Keratinocyte (primary cell): ENCODE measurements at regions not wholly inside any gene's neighbourhood (a gene's known extent, or its start where the extent isn't known, plus 50 kb on each side); places are given as distances from the start of the nearest gene placed in this dataset.

Experiments used
- DNase-seq: peaks from one replicate; pipeline ENCODE4 v3.0.0-alpha.2; 2011; ENCODE audit warnings: low read depth, missing footprints, low spot score
- FAIRE-seq: peaks from 2 replicates; lab custom pipeline; 2011; peaks lifted over from hg19 to GRCh38; lab: Jason Lieb, UNC
- H2AFZ ChIP-seq: 2 replicates; pipeline ENCODE4 v1.6.0; 2012; ENCODE audit warnings: low read length, control low read depth, inconsistent platforms; ENCODE audit not compliant: control insufficient read depth
- H3K27ac ChIP-seq: 2 replicates; pipeline ENCODE4 v1.5.1; 2011; ENCODE audit warnings: low read length; ENCODE audit not compliant: control insufficient read depth, insufficient read depth
- H3K27me3 ChIP-seq: 3 replicates; pipeline ENCODE4 v1.6.0; 2011; ENCODE audit warnings: low read length; ENCODE audit not compliant: control insufficient read depth, insufficient read depth; ENCODE audit errors: extremely low read depth
- H3K36me3 ChIP-seq, 2 experiments: 2 replicates in 1 of 2; 3 replicates in 1 of 2; pipeline ENCODE4 v1.5.1; 2011; ENCODE audit warnings: low read length in 2 of 2, mild to moderate bottlenecking in 1 of 2; ENCODE audit not compliant: control insufficient read depth in 2 of 2, insufficient read depth in 2 of 2; ENCODE audit errors: extremely low read depth in 1 of 2
- H3K4me1 ChIP-seq: 3 replicates; pipeline ENCODE4 v1.5.1; 2011; ENCODE audit warnings: low read length; ENCODE audit not compliant: control insufficient read depth, insufficient read depth; ENCODE audit errors: extremely low read depth
- H3K4me2 ChIP-seq: 3 replicates; pipeline ENCODE4 v1.6.0; 2011; ENCODE audit warnings: low read depth, low read length; ENCODE audit not compliant: control insufficient read depth, insufficient read depth; ENCODE audit errors: extremely low read depth
- H3K4me3 ChIP-seq, 3 experiments: fragments of 200-600 bp in 1 of 3; sonication (generic) in 1 of 3; 2 replicates in 2 of 3; 3 replicates in 1 of 3; pipeline ENCODE4 v1.5.1; 2011 to 2016; ENCODE audit warnings: low read length in 3 of 3, mild to moderate bottlenecking in 3 of 3, control low read depth in 2 of 3, inconsistent platforms in 1 of 3, low read depth in 1 of 3, mixed read lengths in 1 of 3, mixed run types in 1 of 3, moderate library complexity in 1 of 3; ENCODE audit not compliant: control insufficient read depth in 2 of 3, insufficient read depth in 2 of 3; ENCODE audit errors: extremely low read depth in 1 of 3
- H3K79me2 ChIP-seq: 2 replicates; pipeline ENCODE4 v1.6.0; 2012; ENCODE audit warnings: low read length; ENCODE audit not compliant: control insufficient read depth, insufficient read depth
- H3K9ac ChIP-seq: 3 replicates; pipeline ENCODE4 v1.6.0; 2011; ENCODE audit warnings: low read length; ENCODE audit not compliant: control insufficient read depth, insufficient read depth; ENCODE audit errors: extremely low read depth
- H3K9me1 ChIP-seq: 3 replicates; pipeline ENCODE4 v1.6.0; 2011; ENCODE audit warnings: low read length; ENCODE audit not compliant: control insufficient read depth, insufficient read depth; ENCODE audit errors: extremely low read depth
- H3K9me3 ChIP-seq: 2 replicates; pipeline ENCODE4 v1.5.1; 2012; ENCODE audit warnings: low read depth, low read length; ENCODE audit not compliant: control insufficient read depth
- H4K20me1 ChIP-seq: 3 replicates; pipeline ENCODE4 v1.6.0; 2011; ENCODE audit warnings: low read length; ENCODE audit not compliant: control insufficient read depth, insufficient read depth; ENCODE audit errors: extremely low read depth
- CTCF ChIP-seq, 3 experiments: IDR thresholded peaks in 1 of 3; conservative IDR thresholded peaks in 1 of 3; optimal IDR thresholded peaks in 1 of 3; 2 replicates in 2 of 3; 3 replicates in 1 of 3; pipeline versions ENCODE3 to v1.5.1; 2011; ENCODE audit warnings: low read length in 3 of 3, mild to moderate bottlenecking in 3 of 3, moderate library complexity in 2 of 3, control low read depth in 1 of 3, inconsistent platforms in 1 of 3; ENCODE audit not compliant: insufficient read depth in 2 of 3; ENCODE audit errors: extremely low read depth in 1 of 3
- EZH2 ChIP-seq: IDR thresholded peaks from one replicate; pipeline ENCODE4 v1.6.1; 2012; ENCODE audit warnings: inconsistent platforms, mild to moderate bottlenecking, low read length, moderate library complexity
- dilution Hi-C: fragments of 300-500 bp; cut with MboI; formaldehyde crosslinking; loops from one replicate; pipeline ENCODE4 v1.7.0; 2020; ENCODE audit warnings: low sequenced_read_pairs; ENCODE audit not compliant: extremely low pct_ligation_motif_present

GRCh38 chr10:78388331-78389050 is 354.8 kb downstream of the RPS24 start:
- TF ChIP-seq CTCF (optimal IDR thresholded peaks at IDR 0.05 in 1 of 3, IDR thresholded peaks at IDR 0.05 in 1 of 3, conservative IDR thresholded peaks at IDR 0.05 in 1 of 3; ENCODE audit: extremely low read depth in 1 of 3, insufficient read depth in 2 of 3, low read length in 3 of 3) = no peak
- no peak for TF ChIP-seq EZH2
- DNase-seq (no peak), FAIRE-seq (no peak)
- no peaks in the 10 kb centered on the region for H3K27me3 ChIP-seq
- H3K36me3 ChIP-seq = no peaks in the 10 kb centered on the region
- H3K79me2 ChIP-seq = no peaks in the 10 kb centered on the region
- H3K9me1 ChIP-seq = no peaks in the 10 kb centered on the region
- H2AFZ ChIP-seq = no peak overlapping the region
- H4K20me1 ChIP-seq = no peaks in the 10 kb centered on the region
- H3K4me2 ChIP-seq = no peak overlapping the region
- H3K27ac ChIP-seq = no peak overlapping the region
- no peaks in the 10 kb centered on the region for H3K4me1 ChIP-seq
- no peak overlapping the region for H3K4me3 ChIP-seq
- no peaks in the 10 kb centered on the region for H3K9me3 ChIP-seq
- dilution Hi-C loops = no loop called here
- no peak overlapping the region for H3K9ac ChIP-seq

- Histone ChIP-seq H3K27ac (no peak overlapping the region), H3K4me1 (no peaks in the 10 kb centered on the region), H3K4me2 (no peak overlapping the region), H3K9ac (no peak overlapping the region), H3K36me3 (no peaks in the 10 kb centered on the region), H2AFZ (no peak overlapping the region), H3K9me1 (no peaks in the 10 kb centered on the region), H3K4me3 (no peak overlapping the region), H3K79me2 (no peaks in the 10 kb centered on the region), H3K9me3 (no peaks in the 10 kb centered on the region), H3K27me3 (no peaks in the 10 kb centered on the region), H4K20me1 (no peaks in the 10 kb centered on the region)
- dilution Hi-C loops = no loop called here
- TF ChIP-seq CTCF (optimal IDR thresholded peaks at IDR 0.05 in 1 of 3, IDR thresholded peaks at IDR 0.05 in 1 of 3, conservative IDR thresholded peaks at IDR 0.05 in 1 of 3; ENCODE audit: extremely low read depth in 1 of 3, insufficient read depth in 2 of 3, low read length in 3 of 3) (no peak), EZH2 (no peak)
- no peak for FAIRE-seq
- no peak for DNase-seq
Observed at GRCh38 chr10:78389419-78389818, 355.8 kb downstream of the RPS24 start.
